Endothelial cell of umbilical vein (primary cell): ENCODE measurements at regions not wholly inside any gene's neighbourhood (a gene's known extent, or its start where the extent isn't known, plus 50 kb on each side); places are given as distances from the start of the nearest gene placed in this dataset.

ENCODE experiments used
- BruUV-seq: library from RNA; stranded (reverse); fragments of 400-500 nt; replicated peaks from 2 replicates; lab custom pipeline; 2021; lab: Mats Ljungman, UMichigan
- CTCF ChIA-PET: fragments of 300-600, 350-600 bp; sonication (Branson Sonifier 250); formaldehyde crosslinking; loops from one replicate; lab custom pipeline; 2021; ENCODE audit warnings: antibody characterized with exemption, inconsistent platforms; lab: Charles Lee
- POLR2A ChIA-PET: fragments of 300-600, 350-600 bp; sonication (Branson Sonifier 250); formaldehyde crosslinking; loops from one replicate; lab custom pipeline; 2021; ENCODE audit warnings: antibody characterized with exemption, inconsistent platforms; lab: Charles Lee
- DNase-seq: peaks from one replicate; pipeline ENCODE4 v3.0.0-alpha.2; 2011; ENCODE audit warnings: low read depth, low spot score
- FAIRE-seq: peaks from 2 replicates; lab custom pipeline; 2011; peaks lifted over from hg19 to GRCh38; lab: Jason Lieb, UNC
- H2AFZ ChIP-seq: 2 replicates; pipeline ENCODE4 v1.6.0; 2012; ENCODE audit warnings: low read depth, low read length, control low read depth, inconsistent platforms
- H3K27ac ChIP-seq: 2 replicates; pipeline ENCODE4 v1.5.1; 2011; ENCODE audit warnings: low read depth, mild to moderate bottlenecking, control low read depth, low read length, moderate library complexity; ENCODE audit not compliant: insufficient read depth
- H3K27me3 ChIP-seq, 2 experiments: 2 replicates each; pipeline versions ENCODE4 v1.6.0 to v1.6.1; 2011; ENCODE audit warnings: low read length in 2 of 2, mixed read lengths in 1 of 2; ENCODE audit not compliant: control insufficient read depth in 2 of 2, insufficient read depth in 2 of 2
- H3K36me3 ChIP-seq, 2 experiments: 2 replicates in 1 of 2; 3 replicates in 1 of 2; pipeline ENCODE4 v1.5.1; 2011; ENCODE audit warnings: low read length in 2 of 2, mild to moderate bottlenecking in 1 of 2, moderate library complexity in 1 of 2; ENCODE audit not compliant: control insufficient read depth in 2 of 2, insufficient read depth in 2 of 2; ENCODE audit errors: extremely low read depth in 1 of 2
- H3K4me1 ChIP-seq: 3 replicates; pipeline ENCODE4 v1.5.1; 2011; ENCODE audit warnings: mild to moderate bottlenecking, low read length; ENCODE audit not compliant: control insufficient read depth, insufficient read depth; ENCODE audit errors: extremely low read depth
- H3K4me2 ChIP-seq: 2 replicates; pipeline ENCODE4 v1.6.1; 2011; ENCODE audit warnings: low read length, control low read depth, mixed read lengths; ENCODE audit not compliant: insufficient read depth
- H3K4me3 ChIP-seq, 3 experiments: fragments of 200-600 bp in 1 of 3; sonication (generic), shearing (Covaris generic) in 1 of 3; replicated peaks in 1 of 3; 2 replicates each; pipeline ENCODE4 v1.5.1; 2011 to 2016; ENCODE audit warnings: control low read depth in 3 of 3, low read length in 3 of 3, mild to moderate bottlenecking in 2 of 3, inconsistent platforms in 1 of 3, low read depth in 1 of 3, moderate library complexity in 1 of 3; ENCODE audit not compliant: insufficient read depth in 1 of 3
- H3K79me2 ChIP-seq: 2 replicates; pipeline ENCODE4 v1.6.0; 2012; ENCODE audit warnings: low read length, inconsistent platforms; ENCODE audit not compliant: control insufficient read depth, insufficient read depth
- H3K9ac ChIP-seq: replicated peaks from 2 replicates; pipeline ENCODE3; 2011; ENCODE audit warnings: low read length, control low read depth; ENCODE audit not compliant: insufficient read depth; ENCODE audit errors: extremely low read depth
- H3K9me1 ChIP-seq: replicated peaks from 3 replicates; pipeline ENCODE4 v1.6.0; 2011; ENCODE audit warnings: mild to moderate bottlenecking, low read length; ENCODE audit not compliant: control insufficient read depth, insufficient read depth; ENCODE audit errors: extremely low read depth
- H3K9me3 ChIP-seq: replicated peaks from 2 replicates; pipeline ENCODE4 v1.5.1; 2012; ENCODE audit warnings: low read length, inconsistent platforms; ENCODE audit not compliant: control insufficient read depth, insufficient read depth
- H4K20me1 ChIP-seq: replicated peaks from 2 replicates; pipeline ENCODE3; 2011; ENCODE audit warnings: mild to moderate bottlenecking, low read length; ENCODE audit not compliant: control insufficient read depth, insufficient read depth; ENCODE audit errors: extremely low read depth
- CTCF ChIP-seq, 2 donors: IDR thresholded peaks; 1 replicate in 1 of 2; 2 replicates in 1 of 2; pipeline ENCODE4 v1.5.1; 2011; ENCODE audit warnings: low read length in 2 of 2, mild to moderate bottlenecking in 2 of 2, moderate library complexity in 2 of 2, control low read depth in 1 of 2, inconsistent platforms in 1 of 2, low read depth in 1 of 2; ENCODE audit not compliant: insufficient read depth in 1 of 2; ENCODE audit errors: extremely low read depth in 1 of 2
- EZH2 ChIP-seq: IDR thresholded peaks from 2 replicates; pipeline ENCODE4 v1.6.1; 2012; ENCODE audit warnings: borderline replicate concordance, low read depth, mild to moderate bottlenecking, moderate library complexity, low read length, inconsistent platforms; ENCODE audit not compliant: severe bottlenecking
- FOS ChIP-seq: IDR thresholded peaks from 2 replicates; pipeline ENCODE4 v1.6.1; 2011; ENCODE audit warnings: mild to moderate bottlenecking, low read length, moderate library complexity, borderline replicate concordance; ENCODE audit not compliant: insufficient read depth
- GATA2 ChIP-seq: IDR thresholded peaks from 2 replicates; pipeline ENCODE4 v1.7.0; 2011; ENCODE audit warnings: low read depth, mild to moderate bottlenecking, moderate library complexity, mixed read lengths, low read length; ENCODE audit not compliant: insufficient read length, insufficient read depth
- JUN ChIP-seq: IDR thresholded peaks from 2 replicates; pipeline ENCODE4 v1.6.1; 2011; ENCODE audit warnings: borderline replicate concordance, low read depth; ENCODE audit not compliant: insufficient read length, insufficient read depth
- MAX ChIP-seq: IDR thresholded peaks from 2 replicates; pipeline ENCODE4 v1.6.1; 2011; ENCODE audit not compliant: insufficient read depth, insufficient read length
- MYC ChIP-seq: IDR thresholded peaks from one replicate; pipeline ENCODE4 v1.6.1; 2011; ENCODE audit warnings: mild to moderate bottlenecking, low read depth, low read length
- POLR2A ChIP-seq: IDR thresholded peaks from 2 replicates; pipeline ENCODE4 v1.6.1; 2012; ENCODE audit warnings: low read depth, mild to moderate bottlenecking, control low read depth, low read length
- POLR2AphosphoS5 ChIP-seq: IDR thresholded peaks from 2 replicates; pipeline ENCODE4 v1.6.1; 2012; ENCODE audit warnings: low read depth, mild to moderate bottlenecking, control low read depth, low read length, moderate library complexity; ENCODE audit not compliant: insufficient read depth
- dilution Hi-C: fragments of 300-500 bp; cut with MboI; formaldehyde crosslinking; loops from one replicate; pipeline ENCODE4 v1.15.0; 2019; ENCODE audit warnings: low sequenced_read_pairs; ENCODE audit not compliant: extremely low pct_ligation_motif_present
- intact Hi-C: fragments of 100-400 bp; cut with micrococcal nuclease; formaldehyde crosslinking; loops from one replicate; pipeline ENCODE4 v1.10.0; 2022

DNA sequence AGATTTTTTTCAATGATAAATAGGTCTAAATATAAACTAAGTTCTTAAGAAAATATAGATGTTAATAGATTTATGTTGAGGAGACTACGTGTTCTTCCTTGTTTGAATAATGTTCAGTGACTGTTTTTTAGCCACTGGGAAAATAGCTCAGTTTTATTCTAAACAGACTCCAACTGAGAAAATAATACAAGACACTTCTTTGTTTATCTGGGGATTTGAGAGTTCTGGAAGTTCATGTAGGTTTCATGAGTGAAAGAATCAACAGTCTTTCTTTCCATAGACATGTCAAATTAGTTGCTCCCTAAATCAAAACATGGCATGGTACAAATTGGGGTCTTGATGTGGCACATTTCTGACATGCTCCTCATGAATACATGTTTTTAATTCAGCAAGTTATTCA is 177.7 kb downstream of the MREG start:
- Histone ChIP-seq H3K4me2 (peak overlapping the region; percentile 63), H3K4me3 (no peak overlapping the region), H2AFZ (no peak overlapping the region), H4K20me1 (no peaks in the 10 kb centered on the region), H3K27ac (peak overlapping the region; percentile 59), H3K9ac (no peak overlapping the region), H3K27me3 (no peaks in the 10 kb centered on the region), H3K9me3 (no peaks in the 10 kb centered on the region), H3K4me1 (peaks cover 59% of the 10 kb centered on the region), H3K36me3 (peaks cover 4 to 5% of the 10 kb centered on the region in 2 experiments), H3K9me1 (no peaks in the 10 kb centered on the region), H3K79me2 (peaks cover 74% of the 10 kb centered on the region)
- dilution Hi-C loops (no loop called here), intact Hi-C loops (loop anchor here (2.0 kb wide), 1 partner anchor 117 kb away; no protein-coding TSS in a partner anchor)
- FAIRE-seq = peak; percentile 31
- DNase-seq = peak; percentile 77
- ChIA-PET POLR2A (interaction anchor here (0.5 to 1.1 kb wide), 3 partner anchors 11 to 138 kb away, joined by 4 to 7 read pairs (median 6); no protein-coding TSS in a partner anchor), CTCF (interaction anchor here (0.7 to 1.1 kb wide), 4 partner anchors 8 to 233 kb away, joined by 3 to 5 read pairs (median 3); no protein-coding TSS in a partner anchor)
- no TSS peak for BruUV-seq
- TF ChIP-seq GATA2 (no peak), CTCF (IDR thresholded peaks at IDR 0.05; ENCODE audit: extremely low read depth in 1 of 2, insufficient read depth in 1 of 2, low read depth in 1 of 2, low read length in 2 of 2) (no peak), POLR2A (no peak), MAX (no peak), JUN (no peak), EZH2 (no peak), POLR2AphosphoS5 (no peak), MYC (no peak), FOS (no peak)
